Esophagus squamous epithelium (tissue), 4 donors: ENCODE measurements at regions not wholly inside any gene's neighbourhood (a gene's known extent, or its start where the extent isn't known, plus 50 kb on each side); places are given as distances from the start of the nearest gene placed in this dataset.

Source experiments
- POLR2A ChIP-seq, 4 donors: fragments of 450-650 bp; IDR thresholded peaks; one replicate each; pipeline ENCODE4 v1.6.1; 2017; ENCODE audit warnings: antibody characterized with exemption in 4 of 4, mild to moderate bottlenecking in 4 of 4, moderate library complexity in 3 of 4
- TF ChIP-seq, protein P1 (sequence below), 6 experiments: fragments of 450-650 bp in 4 of 6; fragments of 200-600 bp in 2 of 6; sonication (generic) in 2 of 6; IDR thresholded peaks; one replicate each; pipeline ENCODE4 v1.5.1; 2016 to 2019; ENCODE audit warnings: antibody characterized with exemption in 6 of 6, mild to moderate bottlenecking in 4 of 6, moderate library complexity in 4 of 6

DNA sequence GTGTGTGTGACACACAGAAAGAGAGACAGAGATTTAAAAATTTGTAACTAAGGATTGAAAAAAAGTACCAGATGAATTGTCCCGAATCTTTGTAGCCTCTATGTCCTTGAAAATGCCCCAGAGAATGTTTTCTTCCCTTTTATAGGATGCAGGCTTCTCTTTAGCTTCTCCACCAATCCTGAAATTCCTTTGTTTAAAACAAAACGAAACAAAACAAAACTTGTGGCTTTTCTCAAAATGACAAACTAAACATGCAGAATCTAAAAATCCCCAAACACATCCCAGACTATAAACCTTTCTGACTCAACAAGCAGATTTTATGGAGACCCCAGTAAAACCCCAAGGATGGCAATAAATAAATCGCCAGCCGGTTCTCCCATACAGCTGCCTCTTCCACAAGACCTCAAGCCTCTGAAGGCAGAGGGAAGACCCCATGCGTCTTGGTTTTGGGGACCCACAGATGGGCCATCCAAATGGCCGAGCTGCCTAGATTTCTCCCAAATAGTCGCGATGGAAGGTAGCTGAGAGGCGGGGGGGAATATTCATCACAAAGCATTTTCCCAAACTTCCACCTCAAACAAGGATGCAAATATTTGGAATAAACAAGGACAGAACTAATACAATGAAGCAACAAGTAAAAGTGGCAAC is 269.5 kb upstream of the FOXF1 start:
- TF ChIP-seq, protein P1, sequence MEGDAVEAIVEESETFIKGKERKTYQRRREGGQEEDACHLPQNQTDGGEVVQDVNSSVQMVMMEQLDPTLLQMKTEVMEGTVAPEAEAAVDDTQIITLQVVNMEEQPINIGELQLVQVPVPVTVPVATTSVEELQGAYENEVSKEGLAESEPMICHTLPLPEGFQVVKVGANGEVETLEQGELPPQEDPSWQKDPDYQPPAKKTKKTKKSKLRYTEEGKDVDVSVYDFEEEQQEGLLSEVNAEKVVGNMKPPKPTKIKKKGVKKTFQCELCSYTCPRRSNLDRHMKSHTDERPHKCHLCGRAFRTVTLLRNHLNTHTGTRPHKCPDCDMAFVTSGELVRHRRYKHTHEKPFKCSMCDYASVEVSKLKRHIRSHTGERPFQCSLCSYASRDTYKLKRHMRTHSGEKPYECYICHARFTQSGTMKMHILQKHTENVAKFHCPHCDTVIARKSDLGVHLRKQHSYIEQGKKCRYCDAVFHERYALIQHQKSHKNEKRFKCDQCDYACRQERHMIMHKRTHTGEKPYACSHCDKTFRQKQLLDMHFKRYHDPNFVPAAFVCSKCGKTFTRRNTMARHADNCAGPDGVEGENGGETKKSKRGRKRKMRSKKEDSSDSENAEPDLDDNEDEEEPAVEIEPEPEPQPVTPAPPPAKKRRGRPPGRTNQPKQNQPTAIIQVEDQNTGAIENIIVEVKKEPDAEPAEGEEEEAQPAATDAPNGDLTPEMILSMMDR (IDR thresholded peaks at IDR 0.05), result no peak
- TF ChIP-seq POLR2A (IDR thresholded peaks at IDR 0.05), result no peak
